ENCODE measurements at regions not wholly inside any gene's neighbourhood (a gene's known extent, or its start where the extent isn't known, plus 50 kb on each side); places are given as distances from the start of the nearest gene placed in this dataset.

GRCh38 chr2:147792966-147793617, 51.7 kb upstream of the ACVR2A start:
- Histone ChIP-seq H3K36me3 (no peaks in the 10 kb centered on the region), H3K27ac (no peak overlapping the region), H3K4me1 (no peaks in the 10 kb centered on the region), H3K9me3 (no peaks in the 10 kb centered on the region), H3K4me3 (no peak overlapping the region), H3K27me3 (no peaks in the 10 kb centered on the region)
- DNase-seq (no peak), ATAC-seq (no peak)
- TF ChIP-seq CTCF (IDR thresholded peaks at IDR 0.05) = no peak
- intact Hi-C loops (cut with DNase I) = no loop called here

- H3K27ac ChIP-seq = no peak overlapping the region
- H3K9me3 ChIP-seq = no peaks in the 10 kb centered on the region
- intact Hi-C loops (cut with DNase I) = no loop called here
- no peak overlapping the region for H3K4me3 ChIP-seq
- no peaks in the 10 kb centered on the region for H3K36me3 ChIP-seq
- ATAC-seq = no peak
- H3K27me3 ChIP-seq = no peaks in the 10 kb centered on the region
- no peak for TF ChIP-seq CTCF (IDR thresholded peaks at IDR 0.05)
- no peak for DNase-seq
- no peaks in the 10 kb centered on the region for H3K4me1 ChIP-seq
Measured at GRCh38 chr2:147790580-147790979, 54.2 kb upstream of the ACVR2A start.

- no peak overlapping the region for H3K27ac ChIP-seq
- DNase-seq (no peak), ATAC-seq (no peak)
- no peaks in the 10 kb centered on the region for H3K4me1 ChIP-seq
- H3K36me3 ChIP-seq = no peaks in the 10 kb centered on the region
- no peak overlapping the region for H3K4me3 ChIP-seq
- intact Hi-C loops (cut with DNase I) = no loop called here
- H3K27me3 ChIP-seq = no peaks in the 10 kb centered on the region
- no peaks in the 10 kb centered on the region for H3K9me3 ChIP-seq
- no peak for TF ChIP-seq CTCF (IDR thresholded peaks at IDR 0.05)
Measured at GRCh38 chr2:147789720-147790119, 55.1 kb upstream of the ACVR2A start.

- no peaks in the 10 kb centered on the region for H3K4me1 ChIP-seq
- no peaks in the 10 kb centered on the region for H3K9me3 ChIP-seq
- DNase-seq (no peak), ATAC-seq (no peak)
- no peak overlapping the region for H3K4me3 ChIP-seq
- H3K27me3 ChIP-seq = no peaks in the 10 kb centered on the region
- no peak overlapping the region for H3K27ac ChIP-seq
- intact Hi-C loops (cut with DNase I) = no loop called here
- TF ChIP-seq CTCF (IDR thresholded peaks at IDR 0.05) = no peak
- no peaks in the 10 kb centered on the region for H3K36me3 ChIP-seq
Measured at GRCh38 chr2:147789287-147789686, 55.5 kb upstream of the ACVR2A start.

GRCh38 chr2:147782141-147782930, 62.5 kb upstream of the ACVR2A start:
- Histone ChIP-seq H3K36me3 (no peaks in the 10 kb centered on the region), H3K9me3 (no peaks in the 10 kb centered on the region), H3K4me1 (no peaks in the 10 kb centered on the region), H3K27ac (no peak overlapping the region), H3K4me3 (no peak overlapping the region), H3K27me3 (no peaks in the 10 kb centered on the region)
- DNase-seq = no peak
- intact Hi-C loops (cut with DNase I) = no loop called here
- TF ChIP-seq CTCF (IDR thresholded peaks at IDR 0.05) = no peak
- no peak for ATAC-seq
